Gastrocnemius medialis (tissue), 4 donors: ENCODE measurements at regions not wholly inside any gene's neighbourhood (a gene's known extent, or its start where the extent isn't known, plus 50 kb on each side); places are given as distances from the start of the nearest gene placed in this dataset.

Source experiments
- ATAC-seq, 2 donors: fragments of 150-250 bp; one replicate each; pipeline ENCODE4 v1.9.1; 2016
- DNase-seq, 2 donors: peaks; one replicate each; pipeline ENCODE4 v3.0.0-alpha.2; 2019
- H3K27ac ChIP-seq, 4 donors: fragments of 200-600 bp; sonication (generic); 1 replicate in 1 of 4; 2 replicates in 3 of 4; pipeline ENCODE4 v1.5.1; 2016 to 2018; ENCODE audit warnings: mild to moderate bottlenecking in 2 of 4, moderate library complexity in 1 of 4
- H3K27me3 ChIP-seq, 3 donors: fragments of 200-600 bp; sonication (generic) in 2 of 3; 1 replicate in 1 of 3; 2 replicates in 2 of 3; pipeline versions ENCODE4 v1.5.1 to v1.6.0; 2016 to 2019; ENCODE audit warnings: mild to moderate bottlenecking in 1 of 3, moderate library complexity in 1 of 3
- H3K36me3 ChIP-seq, 2 donors: fragments of 200-600 bp; sonication (generic) in 1 of 2; one replicate each; pipeline ENCODE4 v1.5.1; 2017 to 2018
- H3K4me1 ChIP-seq, 2 donors: fragments of 200-600 bp; sonication (generic) in 1 of 2; one replicate each; pipeline ENCODE4 v1.5.1; 2016 to 2017; ENCODE audit warnings: mild to moderate bottlenecking in 2 of 2
- H3K4me3 ChIP-seq, 4 donors: fragments of 200-600 bp; sonication (generic) in 3 of 4; 1 replicate in 1 of 4; 2 replicates in 3 of 4; pipeline ENCODE4 v1.5.1; 2016 to 2019; ENCODE audit warnings: mild to moderate bottlenecking in 2 of 4
- H3K9me3 ChIP-seq, 3 donors: fragments of 200-600 bp; sonication (generic) in 2 of 3; 1 replicate in 1 of 3; 2 replicates in 2 of 3; pipeline ENCODE4 v1.5.1; 2016 to 2019
- CTCF ChIP-seq, 5 experiments: fragments of 450-650 bp in 3 of 5; fragments of 200-600 bp in 2 of 5; sonication (generic) in 2 of 5; IDR thresholded peaks in 4 of 5; conservative IDR thresholded peaks in 1 of 5; 1 replicate in 4 of 5; 2 replicates in 1 of 5; pipeline ENCODE4 v1.5.1; 2016 to 2019; ENCODE audit warnings: antibody characterized with exemption in 5 of 5, mild to moderate bottlenecking in 3 of 5, moderate library complexity in 3 of 5
- POLR2A ChIP-seq, 2 donors: fragments of 450-650 bp; IDR thresholded peaks; one replicate each; pipeline ENCODE4 v1.6.1; 2017; ENCODE audit warnings: antibody characterized with exemption in 2 of 2, mild to moderate bottlenecking in 2 of 2, moderate library complexity in 2 of 2
- in situ Hi-C, 4 donors: fragments of 200-750 bp; cut with MboI; loops; one replicate each; pipeline versions ENCODE4 v1.15.0 to v1.8.0; 2017; ENCODE audit warnings: low sequenced_read_pairs in 4 of 4
- intact Hi-C: fragments of 100-400 bp; cut with DNase I; formaldehyde crosslinking; loops from one replicate; pipeline ENCODE4 v1.15.1; 2023; ENCODE audit warnings: low total_unique reads

GRCh38 chr17:77754956-77755355, 203.5 kb upstream of the TNRC6C start:
- no peak for DNase-seq
- TF ChIP-seq CTCF (IDR thresholded peaks at IDR 0.05 in 4 of 5, conservative IDR thresholded peaks at IDR 0.05 in 1 of 5) (no peak), POLR2A (IDR thresholded peaks at IDR 0.05) (no peak)

GRCh38 chr17:77755410-77755963, 203.0 kb upstream of the TNRC6C start:
- Histone ChIP-seq H3K36me3 (no peaks in the 10 kb centered on the region), H3K4me3 (no peak overlapping the region), H3K27me3 (no peaks in the 10 kb centered on the region), H3K9me3 (no peaks in the 10 kb centered on the region), H3K27ac (no peak overlapping the region), H3K4me1 (no peaks in the 10 kb centered on the region)
- DNase-seq (no peak), ATAC-seq (no peak)
- intact Hi-C loops = no loop called here
- TF ChIP-seq CTCF (IDR thresholded peaks at IDR 0.05 in 4 of 5, conservative IDR thresholded peaks at IDR 0.05 in 1 of 5) (no peak), POLR2A (IDR thresholded peaks at IDR 0.05) (no peak)
- in situ Hi-C loops = loop anchor here in 1 of 4 donors (25.0 kb wide), 1 partner anchor 257 kb away; no protein-coding TSS in a partner anchor

More at GRCh38 chr17:77754956-77755355, 203.5 kb upstream of the TNRC6C start:
- intact Hi-C loops = no loop called here
- no peaks in the 10 kb centered on the region for H3K9me3 ChIP-seq
- ATAC-seq = no peak
- in situ Hi-C loops = loop anchor here in 1 of 4 donors (25.0 kb wide), 1 partner anchor 257 kb away; no protein-coding TSS in a partner anchor
- H3K4me1 ChIP-seq = no peaks in the 10 kb centered on the region
- no peaks in the 10 kb centered on the region for H3K36me3 ChIP-seq
- no peak overlapping the region for H3K4me3 ChIP-seq
- no peaks in the 10 kb centered on the region for H3K27me3 ChIP-seq
- no peak overlapping the region for H3K27ac ChIP-seq

GRCh38 chr17:77756028-77756427, 202.5 kb upstream of the TNRC6C start:
- intact Hi-C loops = no loop called here
- no peak for ATAC-seq

GRCh38 chr17:77756846-77757560, 201.5 kb upstream of the TNRC6C start:
- Histone ChIP-seq H3K9me3 (no peaks in the 10 kb centered on the region), H3K4me1 (no peaks in the 10 kb centered on the region), H3K4me3 (no peak overlapping the region), H3K27ac (no peak overlapping the region), H3K27me3 (no peaks in the 10 kb centered on the region), H3K36me3 (no peaks in the 10 kb centered on the region)
- TF ChIP-seq POLR2A (IDR thresholded peaks at IDR 0.05) = no peak
- TF ChIP-seq CTCF (IDR thresholded peaks at IDR 0.05 in 4 of 5, conservative IDR thresholded peaks at IDR 0.05 in 1 of 5) = no peak
- DNase-seq (no peak), ATAC-seq (no peak)
- in situ Hi-C loops = loop anchor here in 1 of 4 donors (25.0 kb wide), 1 partner anchor 255 kb away; no protein-coding TSS in a partner anchor
- intact Hi-C loops = no loop called here

More at GRCh38 chr17:77756028-77756427, 202.5 kb upstream of the TNRC6C start:
- DNase-seq = no peak
- no peaks in the 10 kb centered on the region for H3K36me3 ChIP-seq
- TF ChIP-seq CTCF (IDR thresholded peaks at IDR 0.05 in 4 of 5, conservative IDR thresholded peaks at IDR 0.05 in 1 of 5) (no peak), POLR2A (IDR thresholded peaks at IDR 0.05) (no peak)
- H3K27me3 ChIP-seq = no peaks in the 10 kb centered on the region
- H3K4me3 ChIP-seq = no peak overlapping the region
- no peaks in the 10 kb centered on the region for H3K9me3 ChIP-seq
- no peaks in the 10 kb centered on the region for H3K4me1 ChIP-seq
- H3K27ac ChIP-seq = no peak overlapping the region
- in situ Hi-C loops = loop anchor here in 1 of 4 donors (25.0 kb wide), 1 partner anchor 256 kb away; no protein-coding TSS in a partner anchor
